Natural killer cell (primary cell): ENCODE measurements at regions not wholly inside any gene's neighbourhood (a gene's known extent, or its start where the extent isn't known, plus 50 kb on each side); places are given as distances from the start of the nearest gene placed in this dataset.

Source experiments
- ATAC-seq, 3 donors: fragments of 150-1000 bp in 2 of 3; fragments of 200-7000 bp in 1 of 3; cut with Tn5 transposase; 1 replicate in 1 of 3; 2 replicates in 2 of 3; pipeline ENCODE4 v1.10.0; 2021; ENCODE audit warnings: mild to moderate bottlenecking in 2 of 3, moderate library complexity in 2 of 3
- DNase-seq, 2 donors: peaks; one replicate each; pipeline versions ENCODE4 v3.0.0 to v3.0.0-alpha.2; 2013 to 2021; ENCODE audit warnings: mixed read lengths in 1 of 2
- H3K27ac ChIP-seq: one replicate; pipeline ENCODE4 v1.5.1; 2013; ENCODE audit warnings: mild to moderate bottlenecking, low read length
- H3K27me3 ChIP-seq: one replicate; pipeline ENCODE4 v1.6.1; 2013; ENCODE audit warnings: low read length; ENCODE audit not compliant: control insufficient read depth, insufficient read depth
- H3K36me3 ChIP-seq: one replicate; pipeline ENCODE4 v1.6.1; 2013; ENCODE audit warnings: low read length; ENCODE audit not compliant: control insufficient read depth, insufficient read depth
- H3K4me1 ChIP-seq: one replicate; pipeline ENCODE4 v1.6.1; 2013; ENCODE audit warnings: low read length; ENCODE audit not compliant: control insufficient read depth, insufficient read depth
- H3K4me3 ChIP-seq: one replicate; pipeline ENCODE4 v1.5.1; 2013; ENCODE audit warnings: low read length
- H3K9me3 ChIP-seq: one replicate; pipeline ENCODE4 v1.6.1; 2013; ENCODE audit warnings: low read length; ENCODE audit not compliant: control insufficient read depth, insufficient read depth
- H3K27ac Mint-ChIP-seq, 2 donors: one replicate each; pipeline ENCODE4 v1.8.0; 2022; ENCODE audit warnings: mild to moderate bottlenecking in 2 of 2, mixed read lengths in 2 of 2, moderate library complexity in 1 of 2
- H3K27me3 Mint-ChIP-seq, 2 donors: one replicate each; pipeline ENCODE4 v1.8.0; 2022; ENCODE audit warnings: low read depth in 2 of 2, mixed read lengths in 2 of 2
- H3K36me3 Mint-ChIP-seq: one replicate; pipeline ENCODE4 v1.8.0; 2022; ENCODE audit warnings: mixed read lengths
- H3K4me1 Mint-ChIP-seq, 2 donors: one replicate each; pipeline ENCODE4 v1.8.0; 2022; ENCODE audit warnings: mixed read lengths in 2 of 2
- H3K4me3 Mint-ChIP-seq: one replicate; pipeline ENCODE4 v1.8.0; 2022; ENCODE audit warnings: mild to moderate bottlenecking, moderate library complexity, mixed read lengths
- H3K9me3 Mint-ChIP-seq, 2 donors: one replicate each; pipeline ENCODE4 v1.8.0; 2022; ENCODE audit warnings: mixed read lengths in 2 of 2
- WGBS: methylation state at CpG from one replicate; pipeline ENCODE4 v1.1.7; 2013; ENCODE audit warnings: missing lambda C conversion rate; ENCODE audit not compliant: insufficient coverage; 5-methylcytosine and 5-hydroxymethylcytosine counted together
- intact Hi-C: fragments of 100-400 bp; cut with micrococcal nuclease; formaldehyde crosslinking; loops from one replicate; pipeline ENCODE4 v1.14.2; 2022
- TF ChIP-seq, protein P1 (sequence below): fragments of 200-600 bp; IDR thresholded peaks from one replicate; pipeline ENCODE4 v1.8.0; 2022; ENCODE audit warnings: antibody characterized with exemption

DNA sequence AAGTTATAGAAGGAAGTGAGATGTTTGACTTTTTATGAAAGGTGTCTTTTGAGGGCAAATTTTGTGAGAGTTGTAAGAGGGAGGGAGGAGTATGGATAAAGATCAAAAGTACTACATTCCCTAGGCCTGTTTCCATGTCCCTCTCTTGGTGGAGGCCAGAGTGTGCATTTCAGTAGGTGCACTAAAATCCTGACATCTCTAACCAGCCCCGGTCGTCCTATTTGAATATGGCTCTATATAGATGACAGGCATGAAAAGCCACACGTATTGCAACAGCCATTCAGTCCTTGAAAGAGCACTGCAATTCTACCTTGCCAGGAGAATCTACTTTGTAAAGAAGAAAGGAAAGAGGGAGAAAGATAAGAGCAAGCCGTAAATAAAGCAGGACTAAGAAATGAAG lies 510.1 kb downstream of the IRS2 start:
- ATAC-seq (no peak), DNase-seq (no peak)
- H3K4me3 Mint-ChIP-seq = no peak overlapping the region
- intact Hi-C loops = no loop called here
- no peaks in the 10 kb centered on the region for H3K27me3 Mint-ChIP-seq
- Histone ChIP-seq H3K4me1 (no peaks in the 10 kb centered on the region), H3K4me3 (no peak overlapping the region), H3K27ac (no peak overlapping the region), H3K9me3 (no peaks in the 10 kb centered on the region), H3K36me3 (no peaks in the 10 kb centered on the region), H3K27me3 (no peaks in the 10 kb centered on the region)
- no peaks in the 10 kb centered on the region for H3K4me1 Mint-ChIP-seq
- TF ChIP-seq, protein P1, sequence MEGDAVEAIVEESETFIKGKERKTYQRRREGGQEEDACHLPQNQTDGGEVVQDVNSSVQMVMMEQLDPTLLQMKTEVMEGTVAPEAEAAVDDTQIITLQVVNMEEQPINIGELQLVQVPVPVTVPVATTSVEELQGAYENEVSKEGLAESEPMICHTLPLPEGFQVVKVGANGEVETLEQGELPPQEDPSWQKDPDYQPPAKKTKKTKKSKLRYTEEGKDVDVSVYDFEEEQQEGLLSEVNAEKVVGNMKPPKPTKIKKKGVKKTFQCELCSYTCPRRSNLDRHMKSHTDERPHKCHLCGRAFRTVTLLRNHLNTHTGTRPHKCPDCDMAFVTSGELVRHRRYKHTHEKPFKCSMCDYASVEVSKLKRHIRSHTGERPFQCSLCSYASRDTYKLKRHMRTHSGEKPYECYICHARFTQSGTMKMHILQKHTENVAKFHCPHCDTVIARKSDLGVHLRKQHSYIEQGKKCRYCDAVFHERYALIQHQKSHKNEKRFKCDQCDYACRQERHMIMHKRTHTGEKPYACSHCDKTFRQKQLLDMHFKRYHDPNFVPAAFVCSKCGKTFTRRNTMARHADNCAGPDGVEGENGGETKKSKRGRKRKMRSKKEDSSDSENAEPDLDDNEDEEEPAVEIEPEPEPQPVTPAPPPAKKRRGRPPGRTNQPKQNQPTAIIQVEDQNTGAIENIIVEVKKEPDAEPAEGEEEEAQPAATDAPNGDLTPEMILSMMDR = no peak
- WGBS = 84% methylated on average over 4 of the region's 4 CpGs
- H3K27ac Mint-ChIP-seq = no peak overlapping the region
- H3K36me3 Mint-ChIP-seq = no peaks in the 10 kb centered on the region
- peaks cover 0 to 2% of the 10 kb centered on the region in 2 donors for H3K9me3 Mint-ChIP-seq

DNA sequence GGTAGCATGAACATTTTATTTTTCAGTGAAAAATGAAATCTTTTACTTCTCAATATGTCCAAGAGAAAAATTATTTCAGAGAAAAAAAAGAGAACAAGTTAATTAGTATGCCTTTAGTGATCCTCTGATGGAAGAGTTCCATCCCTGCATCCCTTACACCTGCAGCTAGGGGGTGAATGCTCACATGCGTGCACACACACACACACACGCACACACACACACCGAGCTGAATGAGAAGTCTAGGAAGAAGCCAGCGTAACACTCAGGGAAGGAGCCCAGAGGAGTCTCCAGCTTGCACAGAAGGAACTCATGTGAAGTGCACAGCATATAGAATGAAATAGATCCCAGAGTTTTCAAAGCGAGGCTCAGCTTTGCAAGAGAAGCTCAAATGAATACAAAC lies 510.5 kb downstream of the IRS2 start:
- no peaks in the 10 kb centered on the region for H3K36me3 Mint-ChIP-seq
- H3K4me3 Mint-ChIP-seq = no peak overlapping the region
- no peak overlapping the region for H3K27ac Mint-ChIP-seq
- peak in 1 of 2 donors; percentile 3 for DNase-seq
- H3K4me3 ChIP-seq = no peak overlapping the region
- H3K36me3 ChIP-seq = no peaks in the 10 kb centered on the region
- H3K4me1 Mint-ChIP-seq = no peaks in the 10 kb centered on the region
- no peak overlapping the region for H3K27ac ChIP-seq
- H3K27me3 Mint-ChIP-seq = no peaks in the 10 kb centered on the region
- 77% methylated on average over 5 of the region's 5 CpGs for WGBS
- intact Hi-C loops = no loop called here
- no peaks in the 10 kb centered on the region for H3K27me3 ChIP-seq
- H3K4me1 ChIP-seq = no peaks in the 10 kb centered on the region
- H3K9me3 Mint-ChIP-seq = peaks cover 0 to 2% of the 10 kb centered on the region in 2 donors
- no peaks in the 10 kb centered on the region for H3K9me3 ChIP-seq
- no peak for ATAC-seq
- TF ChIP-seq, protein P1 = no peak

DNA sequence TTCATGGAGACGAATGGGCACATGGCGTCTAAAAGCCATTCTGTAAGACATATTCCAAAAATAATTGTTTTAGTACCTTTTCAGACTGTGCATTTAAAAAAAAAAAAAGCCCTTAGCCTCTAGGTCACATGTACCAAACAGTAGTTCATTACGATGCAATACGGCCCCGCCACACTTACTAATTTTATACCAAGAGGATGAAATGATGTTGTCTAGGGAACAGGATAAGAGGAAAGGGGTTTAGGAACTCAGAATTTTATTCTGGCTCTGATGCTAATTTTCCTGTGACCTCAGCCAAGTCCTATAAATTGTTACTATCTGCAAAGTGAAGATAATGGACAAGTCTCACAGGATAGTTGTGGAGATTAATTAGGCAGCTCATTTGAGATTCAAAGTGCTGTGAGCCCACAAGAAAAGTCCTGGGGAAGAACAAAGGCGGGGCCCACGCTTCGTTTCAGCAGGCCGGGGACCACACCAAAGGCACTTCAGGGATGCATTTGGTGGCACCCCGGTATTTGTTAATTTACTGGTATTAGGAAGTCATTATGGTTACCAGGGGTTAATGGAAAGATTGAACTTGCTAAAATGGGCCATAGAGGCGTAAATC lies 511.1 kb downstream of the IRS2 start:
- no peak overlapping the region for H3K27ac Mint-ChIP-seq
- 89% methylated on average over 8 of the region's 11 CpGs for WGBS
- no peaks in the 10 kb centered on the region for H3K4me1 Mint-ChIP-seq
- no peaks in the 10 kb centered on the region for H3K27me3 Mint-ChIP-seq
- H3K36me3 ChIP-seq = no peaks in the 10 kb centered on the region
- ATAC-seq (no peak), DNase-seq (no peak)
- H3K4me3 ChIP-seq = no peak overlapping the region
- H3K4me1 ChIP-seq = no peaks in the 10 kb centered on the region
- no peaks in the 10 kb centered on the region for H3K36me3 Mint-ChIP-seq
- TF ChIP-seq, protein P1 = no peak
- H3K9me3 ChIP-seq = no peaks in the 10 kb centered on the region
- no peaks in the 10 kb centered on the region for H3K9me3 Mint-ChIP-seq
- no peak overlapping the region for H3K27ac ChIP-seq
- no peak overlapping the region for H3K4me3 Mint-ChIP-seq
- intact Hi-C loops = no loop called here
- H3K27me3 ChIP-seq = no peaks in the 10 kb centered on the region

DNA sequence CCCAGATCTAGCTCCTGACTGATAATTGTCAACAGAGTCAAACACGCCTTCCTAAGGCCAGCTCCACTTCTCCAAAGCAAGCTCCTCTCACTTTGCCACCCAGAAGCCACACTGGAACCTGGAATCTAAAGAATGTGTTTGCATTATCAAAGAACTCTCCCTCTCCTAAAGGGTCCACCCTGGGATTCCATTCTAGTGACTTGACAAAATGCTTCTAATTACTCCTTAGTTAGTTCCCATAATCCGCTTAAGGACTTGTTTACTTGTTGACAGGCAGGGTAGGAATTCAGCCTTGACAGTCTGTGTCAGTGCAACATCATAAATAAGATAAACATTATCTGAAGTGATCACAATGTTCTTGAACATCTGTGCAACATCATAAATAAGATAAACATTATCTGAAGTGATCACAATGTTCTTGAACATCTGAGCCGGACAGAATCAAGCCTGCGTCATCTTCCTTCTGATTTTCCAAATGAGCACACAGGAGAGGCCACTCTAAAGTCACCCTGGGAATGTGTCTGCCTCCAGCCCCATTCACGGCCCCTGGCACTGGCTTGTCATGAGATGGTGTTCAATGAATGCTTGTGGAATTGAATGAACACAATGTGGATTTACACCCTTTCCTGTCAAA lies 512.1 kb downstream of the IRS2 start:
- H3K4me3 Mint-ChIP-seq = no peak overlapping the region
- H3K9me3 Mint-ChIP-seq = no peaks in the 10 kb centered on the region
- no peak for DNase-seq
- H3K4me1 Mint-ChIP-seq = no peaks in the 10 kb centered on the region
- TF ChIP-seq, protein P1 = no peak
- H3K4me1 ChIP-seq = no peaks in the 10 kb centered on the region
- no peaks in the 10 kb centered on the region for H3K27me3 Mint-ChIP-seq
- H3K4me3 ChIP-seq = no peak overlapping the region
- H3K27ac ChIP-seq = no peak overlapping the region
- no peaks in the 10 kb centered on the region for H3K36me3 Mint-ChIP-seq
- H3K9me3 ChIP-seq = no peaks in the 10 kb centered on the region
- H3K27ac Mint-ChIP-seq = no peak overlapping the region
- H3K36me3 ChIP-seq = no peaks in the 10 kb centered on the region
- 79% methylated on average over 5 of the region's 5 CpGs for WGBS
- H3K27me3 ChIP-seq = no peaks in the 10 kb centered on the region
- intact Hi-C loops = no loop called here
- no peak for ATAC-seq
